Activated T-cell treated with anti-CD3 and anti-CD28 coated beads, Interleukin-2, amount 50 U/mL, for 1 hour (primary cell): ENCODE measurements at regions not wholly inside any gene's neighbourhood (a gene's known extent, or its start where the extent isn't known, plus 50 kb on each side); places are given as distances from the start of the nearest gene placed in this dataset.
"Not testable (repeated sequence)": the region's sequence is repeated elsewhere in the genome, so short reads cannot be mapped to it uniquely, and the experiment has no call there.

Experiments used
- DNase-seq: peaks from one replicate; pipeline ENCODE4 v3.0.0-alpha.2; 2020

- DNase-seq, result no peak
These were observed 286.9 kb downstream of the TMX3 start for GRCh38 chr18:68427951-68428401.

GRCh38 chr18:68426731-68427315 is 288.1 kb downstream of the TMX3 start:
- no peak for DNase-seq

- DNase-seq, result no peak
These were observed 296.0 kb downstream of the TMX3 start for GRCh38 chr18:68418881-68419280.

GRCh38 chr18:68418226-68418868 is 296.6 kb downstream of the TMX3 start:
- DNase-seq, result no peak

GRCh38 chr18:68417826-68418225 is 297.1 kb downstream of the TMX3 start:
- DNase-seq, result no peak

- no peak for DNase-seq
These were observed 297.6 kb downstream of the TMX3 start for GRCh38 chr18:68417166-68417799.

- no peak for DNase-seq
These were observed 300.5 kb downstream of the TMX3 start for GRCh38 chr18:68414407-68414806.

GRCh38 chr18:68409576-68409975 is 305.3 kb downstream of the TMX3 start:
- DNase-seq, result no peak

- DNase-seq, result no peak
These were observed 308.1 kb downstream of the TMX3 start for GRCh38 chr18:68406761-68407160.

- DNase-seq, result no peak
These were observed 312.1 kb downstream of the TMX3 start for GRCh38 chr18:68402784-68403183.

GRCh38 chr18:68400889-68401288 is 314.0 kb downstream of the TMX3 start:
- DNase-seq, result no peak

- no peak for DNase-seq
These were observed 315.2 kb downstream of the TMX3 start for GRCh38 chr18:68399721-68400120.

GRCh38 chr18:68397241-68398035 is 317.5 kb downstream of the TMX3 start:
- no peak for DNase-seq

GRCh38 chr18:68394705-68395104 is 320.2 kb downstream of the TMX3 start:
- DNase-seq, result no peak

GRCh38 chr18:68391801-68392200 is 323.1 kb downstream of the TMX3 start:
- DNase-seq, result no peak

GRCh38 chr18:68387246-68387645 is 327.7 kb downstream of the TMX3 start:
- no peak for DNase-seq

- DNase-seq, result not testable (repeated sequence)
These were observed 330.9 kb downstream of the TMX3 start for GRCh38 chr18:68383979-68384378.

GRCh38 chr18:68376926-68377325 is 338.0 kb downstream of the TMX3 start:
- DNase-seq, result no peak

GRCh38 chr18:68362907-68363306 is 352.0 kb downstream of the TMX3 start:
- no peak for DNase-seq

- DNase-seq, result no peak
These were observed 359.3 kb downstream of the TMX3 start for GRCh38 chr18:68355637-68356036.

- no peak for DNase-seq
These were observed 360.7 kb downstream of the TMX3 start for GRCh38 chr18:68354176-68354575.

- no peak for DNase-seq
These were observed 372.8 kb downstream of the TMX3 start for GRCh38 chr18:68342039-68342659.

- no peak for DNase-seq
These were observed 374.3 kb downstream of the TMX3 start for GRCh38 chr18:68340606-68341005.
